Activated CD4-positive, alpha-beta T cell treated with anti-CD3 and anti-CD28 coated beads for 24 hours (primary cell): ENCODE measurements at regions not wholly inside any gene's neighbourhood (a gene's known extent, or its start where the extent isn't known, plus 50 kb on each side); places are given as distances from the start of the nearest gene placed in this dataset.
"Not testable (repeated sequence)": the region's sequence is repeated elsewhere in the genome, so short reads cannot be mapped to it uniquely, and the experiment has no call there.

Source experiments
- DNase-seq, 2 donors: peaks; one replicate each; pipeline ENCODE4 v3.0.0-alpha.2; 2020; ENCODE audit warnings: low read depth in 2 of 2

GRCh38 chr1:121109025-121109424, 75.1 kb downstream of the FAM72B start:
- not testable (repeated sequence) for DNase-seq

DNA sequence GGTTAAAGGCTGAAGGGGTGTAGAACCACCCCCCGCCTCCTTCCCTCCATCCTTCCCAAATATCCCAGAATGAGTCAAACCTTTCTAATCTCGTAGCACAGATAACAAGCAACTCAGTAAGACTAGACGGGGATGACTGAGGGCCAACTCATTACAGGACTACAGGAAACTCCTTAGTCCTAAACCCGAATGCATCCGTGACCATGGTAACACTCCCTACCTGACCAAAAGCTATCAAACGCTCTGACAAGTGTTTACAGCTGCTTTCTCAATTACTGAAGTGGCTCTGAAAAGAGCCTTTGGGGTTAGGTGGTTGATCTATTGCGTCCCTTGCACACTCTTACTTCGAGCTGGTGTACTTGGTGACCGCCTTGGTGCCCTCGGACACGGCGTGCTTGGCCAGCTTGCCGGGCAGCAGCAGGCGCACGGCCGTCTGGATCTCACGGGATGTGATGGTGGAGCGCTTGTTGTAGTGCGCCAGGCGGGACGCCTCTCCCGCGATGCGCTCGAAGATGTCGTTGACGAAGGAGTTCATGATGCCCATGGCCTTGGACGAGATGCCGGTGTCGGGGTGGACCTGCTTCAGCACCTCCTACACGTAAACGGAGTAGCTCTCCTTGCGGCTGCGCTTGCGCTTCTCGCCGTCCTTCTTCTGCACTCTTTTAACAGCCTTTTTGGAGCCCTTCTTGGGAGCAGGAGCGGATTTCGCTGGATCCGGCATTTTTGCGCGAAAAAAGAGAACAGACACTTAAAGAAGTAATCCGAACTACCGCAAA, 67.4 kb downstream of the FAM72B start:
- DNase-seq: not testable (repeated sequence)

GRCh38 chr1:121117298-121117611, 66.9 kb downstream of the FAM72B start:
- not testable (repeated sequence) for DNase-seq

DNA sequence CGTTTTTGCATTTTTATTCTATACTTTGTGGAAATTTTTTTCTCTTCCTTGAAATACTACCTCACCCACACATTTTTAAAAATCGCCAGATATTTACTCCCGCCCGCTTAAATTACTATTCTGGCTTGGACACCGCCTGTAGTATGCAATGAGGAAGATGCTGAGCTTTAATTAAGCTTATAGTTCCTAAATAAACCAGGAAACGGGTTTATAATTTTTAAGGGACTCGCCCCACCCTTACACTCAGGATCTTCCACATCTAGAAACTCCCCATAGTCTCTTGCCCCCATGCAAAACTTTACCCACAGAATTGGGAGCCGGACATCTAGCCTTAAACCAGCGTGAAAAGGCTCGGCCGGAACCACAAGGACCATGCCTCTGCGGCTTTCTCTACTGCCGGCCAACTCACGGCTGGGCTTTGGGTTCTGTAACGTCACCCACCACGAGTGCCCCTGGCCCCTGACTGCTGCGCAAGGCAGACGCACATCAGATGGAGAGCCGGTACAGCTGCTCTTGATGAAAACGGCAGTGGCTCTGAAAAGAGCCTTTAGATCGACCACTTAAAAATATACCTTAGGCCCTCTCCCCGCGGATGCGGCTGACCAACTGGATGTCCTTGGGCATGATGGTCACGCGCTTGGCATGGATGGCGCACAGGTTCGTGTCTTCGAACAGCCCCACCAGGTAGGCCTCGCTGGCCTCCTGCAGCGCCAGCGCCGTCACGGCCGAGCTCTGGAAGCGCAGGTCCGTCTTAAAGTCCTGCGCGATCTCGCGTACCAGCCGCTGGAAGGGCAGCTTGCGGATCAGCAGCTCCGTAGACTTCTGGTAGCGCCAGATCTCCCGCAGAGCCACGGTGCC, 66.3 kb downstream of the FAM72B start:
- DNase-seq: not testable (repeated sequence)
